GM12878 (cell line): ENCODE measurements at regions not wholly inside any gene's neighbourhood (a gene's known extent, or its start where the extent isn't known, plus 50 kb on each side); places are given as distances from the start of the nearest gene placed in this dataset.

Experiments used
- ATAC-seq: fragments of 200-7000 bp; cut with Tn5 transposase; 3 replicates; pipeline ENCODE4 v1.9.1; 2020; ENCODE audit warnings: mild to moderate bottlenecking, moderate library complexity
- BruUV-seq: library from RNA; stranded (reverse); fragments of 400-500 nt; replicated peaks from 2 replicates; lab custom pipeline; 2021; lab: Mats Ljungman, UMichigan
- CTCF ChIA-PET: fragments of 300-600 bp; sonication (Branson Sonifier 250); formaldehyde crosslinking; extraction: SDS; loops from one replicate; lab custom pipeline; 2021; ENCODE audit warnings: inconsistent platforms; lab: Yijun Ruan, JAX
- POLR2A ChIA-PET: fragments of 350-600 bp; formaldehyde crosslinking; extraction: SDS; loops from one replicate; lab custom pipeline; 2021; ENCODE audit warnings: inconsistent platforms; lab: Charles Lee
- RAD21 ChIA-PET: fragments of 300-600 bp; sonication (Branson Sonifier 250); formaldehyde crosslinking; loops from one replicate; lab custom pipeline; 2023; ENCODE audit warnings: antibody characterized with exemption; ENCODE audit not compliant: unreplicated experiment; lab: Charles Lee
- SMC1A ChIA-PET: fragments of 300-600 bp; sonication (Branson Sonifier 250); formaldehyde crosslinking; loops from one replicate; lab custom pipeline; 2023; ENCODE audit not compliant: unreplicated experiment, uncharacterized antibody; lab: Charles Lee
- DNase-seq: peaks from one replicate; pipeline ENCODE4 v3.0.0-alpha.2; 2011; ENCODE audit warnings: low read depth, low spot score
- FAIRE-seq: peaks from 3 replicates; lab custom pipeline; 2011; peaks lifted over from hg19 to GRCh38; lab: Jason Lieb, UNC
- H2AFZ ChIP-seq: 2 replicates; pipeline ENCODE4 v1.6.0; 2011; ENCODE audit warnings: low read depth, low read length, control low read depth; ENCODE audit not compliant: control insufficient read depth
- H3K27ac ChIP-seq: 2 replicates; pipeline ENCODE4 v1.5.1; 2011; ENCODE audit warnings: control low read depth; ENCODE audit not compliant: control insufficient read depth, insufficient read depth
- H3K27me3 ChIP-seq, 2 experiments: replicated peaks in 1 of 2; 2 replicates each; pipeline versions ENCODE4 v1.6.0 to v1.6.1; 2011; ENCODE audit warnings: low read length in 1 of 2; ENCODE audit not compliant: control insufficient read depth in 2 of 2, insufficient read depth in 2 of 2
- H3K36me3 ChIP-seq, 2 experiments: 2 replicates each; pipeline ENCODE4 v1.5.1; 2011; ENCODE audit warnings: low read length in 1 of 2; ENCODE audit not compliant: control insufficient read depth in 2 of 2, insufficient read depth in 2 of 2
- H3K4me1 ChIP-seq: 2 replicates; pipeline ENCODE4 v1.6.1; 2011; ENCODE audit warnings: mild to moderate bottlenecking, low read length, moderate library complexity, mixed read lengths; ENCODE audit not compliant: control insufficient read depth, insufficient read depth
- H3K4me2 ChIP-seq: 2 replicates; pipeline ENCODE4 v1.6.0; 2011; ENCODE audit warnings: control low read depth; ENCODE audit not compliant: control insufficient read depth, insufficient read depth
- H3K4me3 ChIP-seq: fragments of 200-600 bp; sonication (generic); 2 replicates; pipeline ENCODE4 v1.5.1; 2016
- H3K79me2 ChIP-seq: 2 replicates; pipeline ENCODE4 v1.6.0; 2011; ENCODE audit warnings: low read length; ENCODE audit not compliant: control insufficient read depth, insufficient read depth
- H3K9ac ChIP-seq: 2 replicates; pipeline ENCODE4 v1.8.0; 2011; ENCODE audit warnings: low read length, control low read depth, mixed read lengths; ENCODE audit not compliant: control insufficient read depth, insufficient read depth
- H3K9me3 ChIP-seq: replicated peaks from 3 replicates; pipeline ENCODE4 v1.5.1; 2011; ENCODE audit warnings: mild to moderate bottlenecking, low read length; ENCODE audit not compliant: control insufficient read depth, insufficient read depth
- H4K20me1 ChIP-seq: 2 replicates; pipeline ENCODE4 v1.6.0; 2011; ENCODE audit not compliant: control insufficient read depth, insufficient read depth
- DPF2 ChIP-seq: fragments of 450-650 bp; IDR thresholded peaks from 2 replicates; pipeline ENCODE4 v1.6.1; 2017; ENCODE audit warnings: mild to moderate bottlenecking
- IKZF2 ChIP-seq, 2 experiments: fragments of 450-650 bp; IDR thresholded peaks; 2 replicates each; pipeline ENCODE4 v1.6.1; 2017; ENCODE audit warnings: mild to moderate bottlenecking in 2 of 2, moderate library complexity in 2 of 2
- NR2C1 ChIP-seq: fragments of 450-650 bp; IDR thresholded peaks from 2 replicates; pipeline ENCODE4 v1.6.1; 2017; ENCODE audit warnings: antibody characterized with exemption, mild to moderate bottlenecking, moderate library complexity
- NR2F1 ChIP-seq: fragments of 450-650 bp; conservative IDR thresholded peaks from 2 replicates; pipeline ENCODE4 v1.6.1; 2017; ENCODE audit warnings: mild to moderate bottlenecking
- RUNX3 ChIP-seq: IDR thresholded peaks from 2 replicates; pipeline ENCODE4 v1.6.1; 2012; ENCODE audit warnings: low read length, inconsistent platforms
- SPI1 ChIP-seq: IDR thresholded peaks from 2 replicates; pipeline ENCODE4 v1.6.1; 2011; ENCODE audit warnings: low read depth, mild to moderate bottlenecking, low read length, moderate library complexity, borderline replicate concordance; ENCODE audit not compliant: insufficient read depth
- TCF7 ChIP-seq: IDR thresholded peaks from 2 replicates; pipeline ENCODE4 v1.6.1; 2014; ENCODE audit warnings: antibody characterized with exemption, borderline replicate concordance
- YBX1 ChIP-seq: fragments of 450-650 bp; IDR thresholded peaks from 2 replicates; pipeline ENCODE4 v1.6.1; 2016; ENCODE audit warnings: antibody characterized with exemption
- WGBS: methylation state at CpG from one replicate; pipeline ENCODE4 v1.1.6; 2016; ENCODE audit warnings: low lambda C conversion rate; ENCODE audit not compliant: insufficient replicate concordance, insufficient coverage; ENCODE audit errors: missing lambda C conversion rate; 5-methylcytosine and 5-hydroxymethylcytosine counted together
- in situ Hi-C: fragments of 300-500 bp; cut with MboI; formaldehyde crosslinking; loops from 9 replicates; pipeline ENCODE4 v1.14.3; 2018; ENCODE audit warnings: mixed read lengths
- intact Hi-C: fragments of 100-400 bp; cut with micrococcal nuclease; formaldehyde crosslinking; loops from one replicate; pipeline ENCODE4 v1.14.2; 2022; ENCODE audit not compliant: unreplicated experiment
- TF ChIP-seq, protein P1 (sequence below): fragments of 450-650 bp; IDR thresholded peaks from 2 replicates; pipeline ENCODE4 v1.6.1; 2017; ENCODE audit warnings: mild to moderate bottlenecking
- TF ChIP-seq, protein P2 (sequence below): fragments of 450-650 bp; IDR thresholded peaks from 2 replicates; pipeline ENCODE4 v1.6.1; 2017; ENCODE audit warnings: mild to moderate bottlenecking, moderate library complexity

DNA sequence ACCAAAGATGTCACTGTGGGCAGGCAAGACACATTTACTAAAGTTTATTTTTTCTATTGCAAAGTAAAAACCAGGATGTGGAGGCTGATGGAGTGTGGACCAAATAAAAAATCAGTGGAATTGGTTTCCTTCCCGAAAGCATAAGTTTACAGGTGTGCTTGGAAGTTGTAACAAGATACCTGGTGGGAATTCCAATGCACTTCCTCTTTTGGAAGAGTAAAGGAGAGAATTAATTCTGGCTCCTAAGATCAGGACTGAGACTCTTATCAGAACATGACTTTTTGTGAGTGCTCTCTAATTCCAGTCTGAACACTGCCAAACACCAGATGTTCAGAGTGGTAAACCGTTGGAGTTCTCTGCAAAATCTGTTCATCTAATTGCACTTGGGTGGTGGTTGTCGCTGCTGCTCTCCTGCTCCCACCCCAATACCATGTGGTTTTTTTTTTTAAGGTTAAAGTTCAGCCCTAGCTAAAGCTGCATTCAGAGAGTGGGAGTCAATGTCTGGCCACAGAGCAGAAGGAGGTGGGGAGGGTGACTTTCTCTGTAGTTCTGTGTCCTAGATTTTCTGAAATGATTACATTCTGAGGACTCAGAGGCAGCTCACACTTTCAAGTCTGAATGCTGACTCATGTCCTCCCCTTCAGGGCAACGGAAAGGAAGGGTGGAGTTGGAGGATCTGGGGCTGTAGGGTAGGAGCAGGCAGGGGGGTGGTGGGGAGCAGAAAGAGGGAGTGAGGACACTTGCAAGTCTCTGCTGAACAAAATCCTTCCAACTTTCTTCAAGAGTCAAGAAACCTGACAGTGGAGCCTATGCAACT lies 275.8 kb upstream of the PRDM1 start:
- H3K27ac ChIP-seq: no peak overlapping the region
- no peak overlapping the region for H3K4me2 ChIP-seq
- no peak overlapping the region for H3K4me3 ChIP-seq
- ATAC-seq: peak; percentile 67
- H4K20me1 ChIP-seq: no peaks in the 10 kb centered on the region
- SMC1A ChIA-PET: interaction anchor here (1.0 to 2.3 kb wide), 4 partner anchors 9 to 21 kb away, joined by 3 to 8 read pairs (median 4); no protein-coding TSS in a partner anchor
- H3K9me3 ChIP-seq: no peaks in the 10 kb centered on the region; the same call in 2 of the 3 replicates
- no peaks in the 10 kb centered on the region for H3K4me1 ChIP-seq
- FAIRE-seq: no peak
- no TSS peak for BruUV-seq
- in situ Hi-C loops: no loop called here
- no peak overlapping the region for H3K9ac ChIP-seq
- CTCF ChIA-PET: interaction anchor here (0.6 kb wide), 1 partner anchor 280 kb away, joined by 3 read pairs; no protein-coding TSS in a partner anchor
- RAD21 ChIA-PET: interaction anchor here (1.0 to 1.2 kb wide), 3 partner anchors 9 to 164 kb away, joined by 3 read pairs; no protein-coding TSS in a partner anchor
- H3K79me2 ChIP-seq: no peaks in the 10 kb centered on the region
- DNase-seq: no peak
- no peaks in the 10 kb centered on the region; a peak in 1 of 4 replicates for H3K27me3 ChIP-seq
- TF ChIP-seq SPI1 (peak; percentile 64), NR2F1 (0 out of 2 replicates have a peak, but pooled peaks have one; percentile 41), YBX1 (no peak), RUNX3 (peak; percentile 25; the same call in 1 of the 2 replicates), TCF7 (no peak), IKZF2 (IDR thresholded peaks at IDR 0.05) (peak in 1 of 2 experiments; percentile 34; a peak in 1 of 4 replicates), NR2C1 (peak; percentile 64), DPF2 (no peak)
- TF ChIP-seq, protein P1, sequence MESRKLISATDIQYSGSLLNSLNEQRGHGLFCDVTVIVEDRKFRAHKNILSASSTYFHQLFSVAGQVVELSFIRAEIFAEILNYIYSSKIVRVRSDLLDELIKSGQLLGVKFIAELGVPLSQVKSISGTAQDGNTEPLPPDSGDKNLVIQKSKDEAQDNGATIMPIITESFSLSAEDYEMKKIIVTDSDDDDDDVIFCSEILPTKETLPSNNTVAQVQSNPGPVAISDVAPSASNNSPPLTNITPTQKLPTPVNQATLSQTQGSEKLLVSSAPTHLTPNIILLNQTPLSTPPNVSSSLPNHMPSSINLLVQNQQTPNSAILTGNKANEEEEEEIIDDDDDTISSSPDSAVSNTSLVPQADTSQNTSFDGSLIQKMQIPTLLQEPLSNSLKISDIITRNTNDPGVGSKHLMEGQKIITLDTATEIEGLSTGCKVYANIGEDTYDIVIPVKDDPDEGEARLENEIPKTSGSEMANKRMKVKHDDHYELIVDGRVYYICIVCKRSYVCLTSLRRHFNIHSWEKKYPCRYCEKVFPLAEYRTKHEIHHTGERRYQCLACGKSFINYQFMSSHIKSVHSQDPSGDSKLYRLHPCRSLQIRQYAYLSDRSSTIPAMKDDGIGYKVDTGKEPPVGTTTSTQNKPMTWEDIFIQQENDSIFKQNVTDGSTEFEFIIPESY: no peak
- TF ChIP-seq, protein P2, sequence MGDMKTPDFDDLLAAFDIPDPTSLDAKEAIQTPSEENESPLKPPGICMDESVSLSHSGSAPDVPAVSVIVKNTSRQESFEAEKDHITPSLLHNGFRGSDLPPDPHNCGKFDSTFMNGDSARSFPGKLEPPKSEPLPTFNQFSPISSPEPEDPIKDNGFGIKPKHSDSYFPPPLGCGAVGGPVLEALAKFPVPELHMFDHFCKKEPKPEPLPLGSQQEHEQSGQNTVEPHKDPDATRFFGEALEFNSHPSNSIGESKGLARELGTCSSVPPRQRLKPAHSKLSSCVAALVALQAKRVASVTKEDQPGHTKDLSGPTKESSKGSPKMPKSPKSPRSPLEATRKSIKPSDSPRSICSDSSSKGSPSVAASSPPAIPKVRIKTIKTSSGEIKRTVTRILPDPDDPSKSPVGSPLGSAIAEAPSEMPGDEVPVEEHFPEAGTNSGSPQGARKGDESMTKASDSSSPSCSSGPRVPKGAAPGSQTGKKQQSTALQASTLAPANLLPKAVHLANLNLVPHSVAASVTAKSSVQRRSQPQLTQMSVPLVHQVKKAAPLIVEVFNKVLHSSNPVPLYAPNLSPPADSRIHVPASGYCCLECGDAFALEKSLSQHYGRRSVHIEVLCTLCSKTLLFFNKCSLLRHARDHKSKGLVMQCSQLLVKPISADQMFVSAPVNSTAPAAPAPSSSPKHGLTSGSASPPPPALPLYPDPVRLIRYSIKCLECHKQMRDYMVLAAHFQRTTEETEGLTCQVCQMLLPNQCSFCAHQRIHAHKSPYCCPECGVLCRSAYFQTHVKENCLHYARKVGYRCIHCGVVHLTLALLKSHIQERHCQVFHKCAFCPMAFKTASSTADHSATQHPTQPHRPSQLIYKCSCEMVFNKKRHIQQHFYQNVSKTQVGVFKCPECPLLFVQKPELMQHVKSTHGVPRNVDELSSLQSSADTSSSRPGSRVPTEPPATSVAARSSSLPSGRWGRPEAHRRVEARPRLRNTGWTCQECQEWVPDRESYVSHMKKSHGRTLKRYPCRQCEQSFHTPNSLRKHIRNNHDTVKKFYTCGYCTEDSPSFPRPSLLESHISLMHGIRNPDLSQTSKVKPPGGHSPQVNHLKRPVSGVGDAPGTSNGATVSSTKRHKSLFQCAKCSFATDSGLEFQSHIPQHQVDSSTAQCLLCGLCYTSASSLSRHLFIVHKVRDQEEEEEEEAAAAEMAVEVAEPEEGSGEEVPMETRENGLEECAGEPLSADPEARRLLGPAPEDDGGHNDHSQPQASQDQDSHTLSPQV: no peak
- intact Hi-C loops: no loop called here
- H2AFZ ChIP-seq: peak overlapping the region; percentile 29; the same call in 1 of the 2 replicates
- no peaks in the 10 kb centered on the region for H3K36me3 ChIP-seq
- WGBS: 36% methylated on average over 4 of the region's 4 CpGs
- POLR2A ChIA-PET: interaction anchor here (0.6 kb wide), 1 partner anchor 82 kb away, joined by 4 read pairs; no protein-coding TSS in a partner anchor
